KMS-11 (cell line): ENCODE measurements at regions not wholly inside any gene's neighbourhood (a gene's known extent, or its start where the extent isn't known, plus 50 kb on each side); places are given as distances from the start of the nearest gene placed in this dataset.

Experiments used
- H2AFZ ChIP-seq: fragments of 200-600 bp; sonication (generic); 2 replicates; pipeline ENCODE4 v1.6.1; 2016; ENCODE audit warnings: antibody characterized with exemption, mixed run types, low read depth
- H3K27ac ChIP-seq: fragments of 200-600 bp; sonication (generic); 2 replicates; pipeline ENCODE4 v1.6.1; 2016; ENCODE audit warnings: mild to moderate bottlenecking, mixed run types
- H3K27me3 ChIP-seq: fragments of 200-600 bp; sonication (generic); 2 replicates; pipeline ENCODE4 v1.6.1; 2017; ENCODE audit warnings: mild to moderate bottlenecking, low read depth, mixed run types, moderate library complexity; ENCODE audit not compliant: insufficient read depth
- H3K36me3 ChIP-seq: fragments of 200-600 bp; sonication (generic); 2 replicates; pipeline ENCODE4 v1.6.1; 2017; ENCODE audit warnings: mild to moderate bottlenecking, mixed run types; ENCODE audit not compliant: insufficient read depth
- H3K4me1 ChIP-seq: fragments of 200-600 bp; sonication (generic); 2 replicates; pipeline ENCODE4 v1.6.1; 2016; ENCODE audit warnings: mild to moderate bottlenecking, low read depth, mixed run types; ENCODE audit not compliant: poor library complexity, severe bottlenecking
- H3K4me2 ChIP-seq: fragments of 200-600 bp; sonication (generic); 2 replicates; pipeline ENCODE4 v1.7.0; 2016; ENCODE audit warnings: mild to moderate bottlenecking, mixed run types
- H3K4me3 ChIP-seq: fragments of 200-600 bp; sonication (generic); IDR thresholded peaks from 2 replicates; pipeline ENCODE4 v1.6.1; 2017; ENCODE audit warnings: low read depth, low read length, mixed read lengths; ENCODE audit not compliant: insufficient read depth
- H3K79me2 ChIP-seq: fragments of 200-600 bp; sonication (generic); 2 replicates; pipeline ENCODE4 v1.6.1; 2016; ENCODE audit warnings: low read depth, mixed run types; ENCODE audit not compliant: insufficient read depth
- H3K9ac ChIP-seq: fragments of 200-600 bp; sonication (generic); 2 replicates; pipeline ENCODE4 v1.6.1; 2016; ENCODE audit warnings: mild to moderate bottlenecking, mixed run types
- H4K20me1 ChIP-seq: fragments of 200-600 bp; sonication (generic); 2 replicates; pipeline ENCODE4 v1.6.1; 2016; ENCODE audit warnings: mild to moderate bottlenecking, mixed run types; ENCODE audit not compliant: insufficient read depth
- CTCF ChIP-seq: fragments of 200-600 bp; sonication (generic); conservative IDR thresholded peaks from 2 replicates; pipeline ENCODE4 v1.6.1; 2017; ENCODE audit warnings: low read depth, mild to moderate bottlenecking, antibody characterized with exemption, low read length, moderate library complexity, mixed read lengths

DNA sequence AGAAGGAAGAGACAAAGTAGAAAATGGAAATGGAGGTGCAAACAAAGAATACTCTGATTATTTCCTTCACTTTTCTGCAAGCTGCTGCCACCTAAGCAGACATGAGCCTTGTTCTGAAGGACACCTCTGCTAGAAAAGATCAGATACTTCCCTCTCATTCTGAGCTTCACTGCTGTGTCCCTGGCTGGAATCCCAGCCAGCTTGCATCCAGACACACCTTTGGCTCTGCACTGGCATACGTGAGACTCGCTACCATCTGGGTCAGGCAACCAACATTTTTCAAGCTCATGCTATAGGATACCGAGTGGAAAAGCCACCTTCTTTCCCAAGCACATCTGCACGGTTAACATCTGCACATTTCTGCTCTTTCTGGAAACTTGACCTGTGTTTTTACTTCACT lies 166.7 kb upstream of the SUCLG2 start:
- no peak overlapping the region for H3K27ac ChIP-seq
- H3K4me3 ChIP-seq: no peak overlapping the region
- H4K20me1 ChIP-seq: no peaks in the 10 kb centered on the region
- H3K4me2 ChIP-seq: no peak overlapping the region
- no peaks in the 10 kb centered on the region for H3K36me3 ChIP-seq
- H3K9ac ChIP-seq: no peak overlapping the region
- H3K79me2 ChIP-seq: no peaks in the 10 kb centered on the region
- H2AFZ ChIP-seq: no peak overlapping the region
- no peaks in the 10 kb centered on the region for H3K4me1 ChIP-seq
- no peak for TF ChIP-seq CTCF
- H3K27me3 ChIP-seq: no peaks in the 10 kb centered on the region

DNA sequence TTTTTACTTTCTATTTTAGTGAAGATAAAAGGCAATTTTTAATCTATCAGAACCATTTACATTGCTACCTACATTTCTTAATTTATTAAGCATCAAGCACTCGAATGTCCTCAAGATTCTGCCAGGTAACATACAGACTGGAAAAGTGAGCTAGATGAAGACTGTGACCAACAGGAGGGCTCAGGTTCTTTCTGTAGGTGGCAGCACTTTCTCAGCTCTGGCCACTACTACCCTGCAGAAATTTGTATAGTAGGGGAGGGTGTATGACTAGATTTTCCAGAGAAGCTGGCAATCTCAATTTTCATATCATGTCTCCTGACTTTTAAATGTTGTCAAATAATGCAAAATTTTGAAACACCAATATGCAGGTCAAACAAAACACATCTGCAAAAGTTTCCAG lies 165.0 kb upstream of the SUCLG2 start:
- no peak overlapping the region for H3K9ac ChIP-seq
- no peaks in the 10 kb centered on the region for H3K36me3 ChIP-seq
- no peaks in the 10 kb centered on the region for H4K20me1 ChIP-seq
- no peaks in the 10 kb centered on the region for H3K4me1 ChIP-seq
- H3K4me3 ChIP-seq: no peak overlapping the region
- no peak overlapping the region for H3K27ac ChIP-seq
- H3K27me3 ChIP-seq: no peaks in the 10 kb centered on the region
- no peak overlapping the region for H3K4me2 ChIP-seq
- TF ChIP-seq CTCF: no peak
- no peaks in the 10 kb centered on the region for H3K79me2 ChIP-seq
- no peak overlapping the region for H2AFZ ChIP-seq

DNA sequence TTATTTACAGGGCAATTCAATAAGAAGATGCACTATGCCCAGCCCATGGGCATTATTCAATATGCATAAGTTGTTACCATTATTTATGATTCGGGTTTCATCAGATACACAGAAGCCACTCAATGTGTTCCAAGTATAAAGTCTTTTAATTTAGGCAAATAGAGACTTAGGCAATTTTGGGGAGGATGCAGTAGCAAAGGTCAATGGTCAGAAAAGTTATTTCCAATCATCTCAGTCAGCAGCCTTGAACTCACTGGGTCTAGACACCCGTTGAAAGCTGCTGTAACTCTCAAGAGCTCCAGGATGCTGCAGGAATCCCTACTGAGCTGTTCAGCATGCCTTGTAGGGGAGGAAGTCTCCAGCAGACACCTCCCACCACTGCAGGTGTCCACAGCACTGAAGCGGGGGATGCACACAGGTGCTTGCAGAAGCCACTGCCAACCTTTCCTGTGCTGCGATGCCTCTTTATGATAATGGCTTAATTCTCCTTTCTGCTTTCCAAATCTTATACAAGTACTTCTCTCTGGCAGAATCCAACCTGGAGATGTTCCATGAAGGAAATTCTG lies 155.0 kb upstream of the SUCLG2 start:
- Histone ChIP-seq H4K20me1 (no peaks in the 10 kb centered on the region), H3K4me1 (no peaks in the 10 kb centered on the region), H2AFZ (no peak overlapping the region), H3K4me3 (no peak overlapping the region), H3K9ac (no peak overlapping the region), H3K27me3 (no peaks in the 10 kb centered on the region), H3K36me3 (no peaks in the 10 kb centered on the region), H3K27ac (no peak overlapping the region), H3K79me2 (no peaks in the 10 kb centered on the region), H3K4me2 (no peak overlapping the region)
- TF ChIP-seq CTCF: no peak

- no peak for TF ChIP-seq CTCF
- Histone ChIP-seq H3K9ac (no peak overlapping the region), H3K4me3 (no peak overlapping the region), H3K4me2 (no peak overlapping the region), H3K36me3 (no peaks in the 10 kb centered on the region), H3K27me3 (no peaks in the 10 kb centered on the region), H3K79me2 (no peaks in the 10 kb centered on the region), H4K20me1 (no peaks in the 10 kb centered on the region), H3K27ac (no peak overlapping the region), H3K4me1 (no peaks in the 10 kb centered on the region), H2AFZ (no peak overlapping the region)
Measured at GRCh38 chr3:67808906-67809305, 154.5 kb upstream of the SUCLG2 start.
